ENCODE measurements at regions not wholly inside any gene's neighbourhood (a gene's known extent, or its start where the extent isn't known, plus 50 kb on each side); places are given as distances from the start of the nearest gene placed in this dataset.
"Not testable (repeated sequence)": the region's sequence is repeated elsewhere in the genome, so short reads cannot be mapped to it uniquely, and the experiment has no call there.

DNA sequence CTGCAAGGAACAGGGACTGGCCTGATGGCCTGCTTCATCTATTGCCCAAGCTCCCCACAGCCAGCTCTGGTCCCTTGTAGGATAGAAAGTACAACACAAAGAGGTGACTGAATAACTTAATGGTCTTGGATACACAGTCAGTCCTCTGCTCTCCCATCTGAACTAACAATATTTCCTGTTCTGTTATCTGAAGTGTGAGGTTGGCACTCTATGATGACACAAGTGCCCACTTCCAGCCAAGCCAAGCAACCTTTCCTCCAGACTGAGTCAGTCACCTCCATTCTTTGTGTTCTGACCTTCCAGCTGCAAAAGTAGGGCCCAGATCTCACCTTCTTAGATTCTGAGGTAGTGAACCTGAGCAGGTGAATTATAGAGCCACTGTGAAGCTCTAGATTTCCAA lies 77.8 kb upstream of the NOTCH2NLA start:
- not testable (repeated sequence) for DNase-seq (ENCODE audit: low read depth, low spot score); H3K27ac ChIP-seq

DNA sequence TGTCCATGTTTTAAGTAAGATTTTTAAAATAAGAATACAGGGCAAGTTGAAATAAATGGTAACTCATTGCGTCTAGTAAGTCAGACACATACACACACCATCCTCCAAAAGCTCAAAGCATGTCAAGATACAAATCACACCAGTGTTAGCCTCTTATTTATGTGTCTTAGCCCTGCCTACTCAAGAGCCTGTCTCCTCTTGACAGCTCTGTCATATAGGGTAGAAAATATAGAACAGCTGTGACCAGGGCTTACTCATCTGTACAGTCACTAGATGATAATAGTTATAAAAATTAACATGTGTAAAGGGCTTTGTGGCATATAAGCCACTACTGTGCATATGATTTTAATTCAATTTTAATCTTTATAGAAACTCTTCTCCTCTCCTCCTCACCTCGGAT lies 76.6 kb upstream of the NOTCH2NLA start:
- DNase-seq (ENCODE audit: low read depth, low spot score) = not testable (repeated sequence)

DNA sequence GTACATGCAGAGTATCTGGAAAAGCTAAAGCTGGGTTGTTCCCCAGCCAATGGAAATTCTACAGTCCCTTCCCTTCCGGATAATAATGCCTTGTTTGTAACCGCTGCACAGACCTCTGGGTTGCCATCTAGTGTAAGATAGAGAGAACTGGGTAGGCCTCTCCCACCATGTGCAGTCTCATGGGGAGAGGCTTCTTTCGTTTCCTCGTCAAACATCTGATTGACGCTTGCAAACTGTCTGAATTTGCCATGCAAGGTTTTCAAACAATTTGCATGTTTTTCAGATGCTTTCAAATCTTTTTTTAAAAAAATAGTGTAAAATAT lies 69.7 kb upstream of the NOTCH2NLA start:
- H3K27ac ChIP-seq; DNase-seq (ENCODE audit: low read depth, low spot score): not testable (repeated sequence)

More for the DNA sequence above, 76.6 kb upstream of the NOTCH2NLA start:
- H3K27ac ChIP-seq = not testable (repeated sequence)

DNA sequence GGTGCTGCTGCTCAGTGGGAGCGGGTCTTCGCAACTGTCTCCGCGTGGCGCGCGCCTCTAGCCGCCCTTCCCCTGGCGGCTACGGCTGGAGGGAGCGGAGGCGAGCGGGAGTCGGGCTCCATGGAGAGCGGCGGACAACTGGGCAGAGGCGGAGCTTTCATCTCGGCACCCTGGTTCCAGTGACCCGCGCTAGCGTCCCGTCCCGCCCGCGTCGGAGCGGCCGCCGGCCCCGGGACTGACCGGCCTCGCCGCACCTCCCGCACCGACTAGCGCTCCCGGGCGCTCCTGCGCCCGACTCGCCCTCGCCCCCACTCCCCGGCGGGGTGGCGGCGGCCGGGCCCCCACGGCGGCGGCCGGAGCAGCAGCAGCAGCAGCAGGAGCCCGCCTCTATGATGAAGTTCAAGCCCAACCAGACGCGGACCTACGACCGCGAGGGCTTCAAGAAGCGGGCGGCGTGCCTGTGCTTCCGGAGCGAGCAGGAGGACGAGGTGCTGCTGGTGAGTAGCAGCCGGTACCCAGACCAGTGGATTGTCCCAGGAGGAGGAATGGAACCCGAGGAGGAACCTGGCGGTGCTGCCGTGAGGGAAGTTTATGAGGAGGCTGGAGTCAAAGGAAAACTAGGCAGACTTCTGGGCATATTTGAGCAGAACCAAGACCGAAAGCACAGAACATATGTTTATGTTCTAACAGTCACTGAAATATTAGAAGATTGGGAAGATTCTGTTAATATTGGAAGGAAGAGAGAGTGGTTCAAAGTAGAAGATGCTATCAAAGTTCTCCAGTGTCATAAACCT lies 69.2 kb upstream of the NOTCH2NLA start:
- H3K27ac ChIP-seq; DNase-seq (ENCODE audit: low read depth, low spot score): not testable (repeated sequence)

- H3K27ac ChIP-seq; DNase-seq (ENCODE audit: low read depth, low spot score): not testable (repeated sequence)
These were observed 64.4 kb upstream of the NOTCH2NLA start for GRCh38 chr1:146292940-146293936.

DNA sequence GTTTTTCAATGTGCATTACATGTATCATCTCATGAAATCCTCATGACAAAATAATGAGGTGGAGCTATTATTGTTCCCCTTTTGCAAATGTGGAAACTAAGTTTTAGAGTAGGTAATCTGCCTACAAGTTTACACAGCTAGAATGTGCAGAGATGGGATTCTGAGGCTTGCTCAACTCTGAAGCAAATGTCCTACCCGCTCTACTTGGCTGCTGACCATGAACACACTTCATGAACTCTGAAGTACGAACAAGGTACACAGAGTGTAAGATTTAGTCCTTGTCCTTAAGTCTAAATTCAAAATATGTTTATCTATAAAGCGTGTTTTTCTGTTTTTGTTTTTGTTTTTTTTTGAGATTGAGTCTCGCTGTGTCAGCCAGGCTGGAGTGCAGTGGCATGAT lies 63.6 kb upstream of the NOTCH2NLA start:
- DNase-seq (ENCODE audit: low read depth, low spot score); H3K27ac ChIP-seq: not testable (repeated sequence)

DNA sequence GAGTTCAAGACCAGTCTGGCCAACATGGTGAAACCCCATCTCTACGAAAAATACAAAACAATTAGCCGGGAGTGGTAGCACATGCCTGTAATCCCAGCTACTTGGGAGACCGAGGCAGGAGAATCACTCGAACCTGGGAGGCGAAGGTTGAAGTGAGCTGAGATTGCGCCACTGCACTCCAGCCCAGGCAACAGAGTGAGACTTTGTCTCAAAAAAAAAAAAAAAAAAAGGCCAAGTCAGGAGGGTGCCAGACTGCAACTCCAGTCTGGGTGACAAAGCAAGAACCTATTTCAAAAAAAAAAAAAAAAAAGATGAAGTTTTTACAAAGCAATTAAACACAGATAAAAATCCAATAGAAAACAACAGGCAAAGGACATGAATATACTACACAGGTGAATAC lies 59.1 kb upstream of the NOTCH2NLA start:
- not testable (repeated sequence) for DNase-seq (ENCODE audit: low read depth, low spot score); H3K27ac ChIP-seq

DNA sequence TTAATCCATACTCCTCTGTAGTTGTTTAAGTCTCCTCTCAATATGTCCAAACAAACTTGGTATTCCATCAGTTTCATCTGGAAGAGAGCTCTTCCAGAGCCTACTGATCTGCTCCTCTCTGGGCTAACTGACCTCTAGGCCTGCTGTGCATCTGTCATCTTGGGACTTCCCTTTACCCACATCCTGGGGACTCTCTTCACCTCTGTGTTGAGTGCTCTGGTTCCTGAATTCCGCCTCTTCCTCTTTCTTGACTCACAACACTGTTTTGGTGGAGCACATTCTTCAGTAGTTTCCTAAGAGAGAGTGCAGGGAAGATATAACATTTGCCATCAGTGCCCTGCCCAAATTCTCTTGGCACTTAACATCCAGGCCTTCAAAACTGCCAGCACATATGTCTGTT lies 55.9 kb upstream of the NOTCH2NLA start:
- not testable (repeated sequence) for H3K27ac ChIP-seq; DNase-seq (ENCODE audit: low read depth, low spot score)

DNA sequence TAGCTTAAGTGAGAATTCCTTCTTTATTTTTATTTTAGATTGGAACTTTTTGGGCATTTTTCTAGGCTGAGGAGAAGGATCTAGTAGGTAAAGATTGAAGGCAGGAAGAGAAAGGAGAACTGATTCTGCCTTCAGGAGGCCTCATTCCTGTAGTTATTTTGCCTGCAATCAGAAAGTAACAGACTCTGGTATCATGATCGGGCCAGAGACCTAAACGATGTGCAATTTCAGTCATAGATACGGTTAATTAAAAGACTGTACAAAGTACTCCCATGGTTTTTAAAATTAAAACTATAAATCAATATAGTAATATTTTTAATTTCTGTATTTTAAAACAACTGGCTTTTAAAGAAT lies 54.7 kb upstream of the NOTCH2NLA start:
- H3K27ac ChIP-seq; DNase-seq (ENCODE audit: low read depth, low spot score): not testable (repeated sequence)

- H3K27ac ChIP-seq; DNase-seq (ENCODE audit: low read depth, low spot score): not testable (repeated sequence)
These were observed 54.1 kb upstream of the NOTCH2NLA start for GRCh38 chr1:146282807-146283526.

DNA sequence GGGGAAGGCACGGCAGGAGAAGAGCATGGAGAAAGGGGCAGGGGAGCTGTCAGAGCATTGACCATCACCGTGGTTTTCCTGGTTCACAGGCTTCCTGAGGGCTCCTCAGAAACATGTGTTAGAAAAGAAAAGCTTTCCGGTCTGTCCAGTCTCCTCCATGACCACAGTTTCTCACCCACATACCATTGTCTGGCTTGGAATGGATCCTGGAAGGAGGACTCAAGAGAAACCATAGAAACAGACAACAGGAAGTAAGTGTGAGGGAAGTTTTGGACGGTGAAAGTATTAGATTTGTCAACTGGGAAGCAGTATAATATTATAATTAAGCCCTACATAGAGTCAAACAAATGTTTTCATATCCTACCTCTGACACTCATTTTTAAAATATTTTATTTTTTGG lies 52.7 kb upstream of the NOTCH2NLA start:
- H3K27ac ChIP-seq; DNase-seq (ENCODE audit: low read depth, low spot score): not testable (repeated sequence)

DNA sequence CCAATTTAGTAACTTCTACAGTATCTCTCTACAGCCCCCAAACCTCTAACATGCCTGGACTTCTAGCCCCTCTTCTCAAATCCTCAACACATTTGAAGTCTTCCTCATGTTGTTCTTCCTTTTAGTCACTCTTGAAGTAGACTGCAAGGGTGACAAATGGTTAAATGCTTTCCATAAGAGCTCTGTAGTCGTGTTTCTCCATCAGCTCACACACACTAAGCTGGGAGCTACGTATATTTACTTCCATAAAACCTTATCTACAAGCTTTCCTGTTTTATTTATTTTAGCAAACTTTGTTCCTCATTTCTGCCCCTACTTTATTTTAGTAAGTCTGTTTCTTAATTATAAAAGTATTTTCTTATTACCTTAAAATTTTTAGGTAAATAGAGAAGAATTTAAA lies 49.9 kb upstream of the NOTCH2NLA start:
- DNase-seq (ENCODE audit: low read depth, low spot score); H3K27ac ChIP-seq: not testable (repeated sequence)
